ENCODE measurements at regions not wholly inside any gene's neighbourhood (a gene's known extent, or its start where the extent isn't known, plus 50 kb on each side); places are given as distances from the start of the nearest gene placed in this dataset.

DNA sequence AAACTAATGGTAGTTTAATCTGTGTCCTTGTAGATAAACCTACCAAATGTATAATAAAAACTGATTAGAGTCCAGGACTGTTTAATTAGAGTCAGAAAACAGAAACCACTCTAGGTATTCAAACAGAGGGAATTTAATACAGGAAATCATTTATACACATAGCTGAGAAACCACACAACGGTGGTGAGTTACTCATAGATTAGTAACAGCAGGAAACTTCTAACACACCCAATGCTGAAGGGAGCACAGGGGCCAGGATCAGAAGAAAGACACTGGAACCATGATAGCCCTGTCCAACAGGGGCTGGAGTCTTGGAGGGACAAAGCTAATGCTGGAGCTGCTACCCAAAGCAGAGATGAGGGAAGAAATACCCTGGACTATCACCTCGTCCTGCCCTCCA, 321.0 kb downstream of the ACTL7B start:
- Histone ChIP-seq H3K36me3 (ENCODE audit: control insufficient read depth in 1 of 2, insufficient read depth in 2 of 2, low read length in 1 of 2) (no peaks in the 10 kb centered on the region), H3K4me1 (ENCODE audit: control insufficient read depth in 1 of 2, insufficient read depth in 2 of 2, low read length in 2 of 2) (no peaks in the 10 kb centered on the region), H3K4me3 (ENCODE audit: low read length in 2 of 2) (no peak overlapping the region), H3K9me3 (ENCODE audit: control insufficient read depth, low read length) (no peaks in the 10 kb centered on the region), H3K27ac (ENCODE audit: low read depth in 1 of 2, low read length in 2 of 2) (no peak overlapping the region), H3K27me3 (ENCODE audit: control insufficient read depth in 1 of 2, insufficient read depth in 2 of 2, low read length in 1 of 2) (no peaks in the 10 kb centered on the region)
- 65 to 67% methylated on average over 2 of the region's 2 CpGs for WGBS, 2 donors
- intact Hi-C loops (cut with DNase I) = no loop called here
- ATAC-seq (ENCODE audit: low FRiP score) = no peak
- DNase-seq = no peak

DNA sequence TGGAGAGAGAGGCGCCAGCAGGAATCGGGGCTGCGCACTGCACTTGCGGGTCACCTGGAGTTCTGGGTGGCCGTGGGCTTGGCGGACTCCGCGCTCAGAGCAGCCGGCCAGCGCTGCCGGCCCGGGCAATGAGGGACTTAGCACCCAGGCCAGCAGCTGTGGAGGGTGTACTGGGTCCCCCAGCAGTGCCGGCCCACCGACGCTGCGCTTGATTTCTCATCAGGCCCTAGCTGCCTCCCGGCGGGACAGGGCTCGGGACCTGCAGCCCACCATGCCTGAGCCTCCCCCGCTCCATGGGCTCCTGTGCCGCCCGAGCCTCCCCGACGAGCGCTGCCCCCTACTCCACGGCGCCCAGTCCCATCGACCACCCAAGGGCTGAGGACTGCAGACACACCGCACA, 325.6 kb downstream of the ACTL7B start:
- Histone ChIP-seq H3K27ac (ENCODE audit: low read depth in 1 of 2, low read length in 2 of 2) (no peak overlapping the region), H3K27me3 (ENCODE audit: control insufficient read depth in 1 of 2, insufficient read depth in 2 of 2, low read length in 1 of 2) (no peaks in the 10 kb centered on the region), H3K9me3 (ENCODE audit: control insufficient read depth, low read length) (no peaks in the 10 kb centered on the region), H3K4me3 (ENCODE audit: low read length in 2 of 2) (no peak overlapping the region), H3K36me3 (ENCODE audit: control insufficient read depth in 1 of 2, insufficient read depth in 2 of 2, low read length in 1 of 2) (no peaks in the 10 kb centered on the region), H3K4me1 (ENCODE audit: control insufficient read depth in 1 of 2, insufficient read depth in 2 of 2, low read length in 2 of 2) (no peaks in the 10 kb centered on the region)
- 96 to 99% methylated on average over 28 to 29 of the region's 29 CpGs for WGBS, 2 donors
- ATAC-seq (ENCODE audit: low FRiP score) (no peak), DNase-seq (no peak)
- intact Hi-C loops (cut with DNase I) = no loop called here

DNA sequence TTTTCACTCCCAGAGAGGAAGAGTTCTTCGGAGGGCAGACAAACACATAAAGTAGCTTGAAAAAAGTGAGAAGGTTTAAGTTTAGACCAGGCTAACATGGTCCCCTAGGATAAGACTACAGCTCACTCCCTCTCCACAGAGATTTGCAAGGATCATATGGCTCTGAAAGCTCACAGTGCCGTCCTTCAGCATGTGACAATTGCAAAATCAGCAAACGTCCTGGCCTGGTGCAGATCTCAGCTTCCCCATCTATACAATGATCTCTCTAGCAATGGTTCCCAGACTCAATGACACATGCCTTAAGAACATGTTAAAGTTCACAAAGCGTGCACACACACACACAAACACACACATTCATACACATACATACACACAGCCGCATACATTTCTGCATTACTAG, 327.6 kb downstream of the ACTL7B start:
- ATAC-seq (ENCODE audit: low FRiP score) = no peak
- WGBS, 2 donors = 52 to 68% methylated on average over 5 of the region's 5 CpGs
- intact Hi-C loops (cut with DNase I) = no loop called here
- H3K27me3 ChIP-seq (ENCODE audit: control insufficient read depth in 1 of 2, insufficient read depth in 2 of 2, low read length in 1 of 2) = no peaks in the 10 kb centered on the region
- no peak for DNase-seq
- no peak overlapping the region for H3K4me3 ChIP-seq (ENCODE audit: low read length in 2 of 2)
- no peaks in the 10 kb centered on the region for H3K4me1 ChIP-seq (ENCODE audit: control insufficient read depth in 1 of 2, insufficient read depth in 2 of 2, low read length in 2 of 2)
- peaks cover 2% of the 10 kb centered on the region for H3K9me3 ChIP-seq (ENCODE audit: control insufficient read depth, low read length)
- no peaks in the 10 kb centered on the region for H3K36me3 ChIP-seq (ENCODE audit: control insufficient read depth in 1 of 2, insufficient read depth in 2 of 2, low read length in 1 of 2)
- H3K27ac ChIP-seq (ENCODE audit: low read depth in 1 of 2, low read length in 2 of 2) = no peak overlapping the region

DNA sequence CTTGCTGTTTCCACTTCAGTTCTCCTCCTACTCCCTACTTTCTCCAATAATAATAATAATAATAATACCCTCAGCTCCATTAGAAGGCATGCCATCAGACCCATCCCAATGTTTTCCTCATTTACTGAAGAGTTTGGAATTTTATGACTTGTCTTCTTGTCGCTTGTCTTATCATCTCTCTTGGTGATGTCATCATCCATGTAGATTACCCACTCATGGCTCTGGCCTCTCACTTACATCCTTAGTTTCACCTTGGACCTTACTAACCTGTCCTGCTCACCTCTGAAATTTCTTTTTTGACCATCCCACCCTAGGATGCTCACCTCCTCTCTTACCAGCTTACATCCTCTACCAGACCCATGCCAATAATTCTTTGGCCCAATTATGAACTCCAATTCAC, 329.3 kb downstream of the ACTL7B start:
- ATAC-seq (ENCODE audit: low FRiP score) = no peak
- H3K4me3 ChIP-seq (ENCODE audit: low read length in 2 of 2) = no peak overlapping the region
- no peak for DNase-seq
- no peak overlapping the region for H3K27ac ChIP-seq (ENCODE audit: low read depth in 1 of 2, low read length in 2 of 2)
- no peaks in the 10 kb centered on the region for H3K27me3 ChIP-seq (ENCODE audit: control insufficient read depth in 1 of 2, insufficient read depth in 2 of 2, low read length in 1 of 2)
- intact Hi-C loops (cut with DNase I) = no loop called here
- H3K9me3 ChIP-seq (ENCODE audit: control insufficient read depth, low read length) = peaks cover 2% of the 10 kb centered on the region
- H3K36me3 ChIP-seq (ENCODE audit: control insufficient read depth in 1 of 2, insufficient read depth in 2 of 2, low read length in 1 of 2) = no peaks in the 10 kb centered on the region
- no peaks in the 10 kb centered on the region for H3K4me1 ChIP-seq (ENCODE audit: control insufficient read depth in 1 of 2, insufficient read depth in 2 of 2, low read length in 2 of 2)
- WGBS, 2 donors = 89 to 97% methylated on average over 1 of the region's 1 CpG

DNA sequence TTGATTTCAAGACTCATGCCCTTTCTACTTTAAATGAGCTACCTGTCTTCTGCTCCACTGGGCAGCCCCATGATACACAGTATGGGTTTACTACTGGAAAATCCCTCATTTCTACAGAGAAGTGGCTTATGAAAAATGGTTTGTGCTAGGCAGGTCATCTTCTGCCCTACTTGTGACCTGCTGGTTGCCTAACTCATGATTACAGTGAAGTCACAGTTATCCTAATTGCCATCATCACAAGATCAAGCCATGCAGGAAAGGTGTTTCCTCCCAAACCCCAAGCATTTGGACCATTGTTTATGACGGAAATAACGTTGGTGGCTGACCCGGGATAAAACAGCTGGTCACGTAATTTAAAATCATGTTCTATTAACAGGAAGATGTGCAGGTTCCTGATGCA, 330.6 kb downstream of the ACTL7B start:
- no peak for ATAC-seq (ENCODE audit: low FRiP score)
- intact Hi-C loops (cut with DNase I) = no loop called here
- Histone ChIP-seq H3K9me3 (ENCODE audit: control insufficient read depth, low read length) (peaks cover 2% of the 10 kb centered on the region), H3K27me3 (ENCODE audit: control insufficient read depth in 1 of 2, insufficient read depth in 2 of 2, low read length in 1 of 2) (no peaks in the 10 kb centered on the region), H3K4me3 (ENCODE audit: low read length in 2 of 2) (no peak overlapping the region), H3K36me3 (ENCODE audit: control insufficient read depth in 1 of 2, insufficient read depth in 2 of 2, low read length in 1 of 2) (no peaks in the 10 kb centered on the region), H3K27ac (ENCODE audit: low read depth in 1 of 2, low read length in 2 of 2) (no peak overlapping the region), H3K4me1 (ENCODE audit: control insufficient read depth in 1 of 2, insufficient read depth in 2 of 2, low read length in 2 of 2) (peaks cover 0 to 3% of the 10 kb centered on the region in 2 donors)
- no peak for DNase-seq
- 91 to 92% methylated on average over 4 of the region's 4 CpGs for WGBS, 2 donors

DNA sequence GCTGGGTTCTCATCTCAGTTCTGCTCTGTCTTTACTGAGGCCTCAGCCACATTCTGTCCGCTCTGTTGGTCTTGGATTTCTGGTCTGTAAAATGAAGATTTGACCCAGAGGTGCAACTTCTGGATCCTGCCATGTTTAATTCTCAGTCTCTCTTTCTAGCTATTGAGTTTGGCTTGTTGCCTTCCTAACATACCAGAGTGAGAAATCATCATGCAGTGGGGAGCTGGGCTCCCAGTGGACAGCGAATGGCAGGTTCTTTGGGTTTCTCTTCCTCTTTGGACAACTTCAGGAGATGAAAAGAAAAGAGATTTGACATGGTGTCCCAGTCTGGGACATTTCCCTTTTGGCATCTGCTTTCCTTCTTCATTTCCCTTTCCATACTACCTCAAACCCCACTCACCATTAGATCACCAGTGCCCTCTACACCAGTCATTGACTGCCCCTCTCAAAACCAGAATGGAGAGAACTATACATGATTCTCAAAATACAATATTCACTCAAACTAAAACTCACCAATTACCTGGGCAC, 334.7 kb downstream of the ACTL7B start:
- intact Hi-C loops (cut with DNase I) = no loop called here
- H3K27ac ChIP-seq (ENCODE audit: low read depth in 1 of 2, low read length in 2 of 2) = no peak overlapping the region
- WGBS, 2 donors = 47 to 51% methylated on average over 2 of the region's 2 CpGs
- H3K4me1 ChIP-seq (ENCODE audit: control insufficient read depth in 1 of 2, insufficient read depth in 2 of 2, low read length in 2 of 2) = peaks cover 0 to 3% of the 10 kb centered on the region in 2 donors
- no peaks in the 10 kb centered on the region for H3K27me3 ChIP-seq (ENCODE audit: control insufficient read depth in 1 of 2, insufficient read depth in 2 of 2, low read length in 1 of 2)
- peaks cover 2% of the 10 kb centered on the region for H3K9me3 ChIP-seq (ENCODE audit: control insufficient read depth, low read length)
- H3K4me3 ChIP-seq (ENCODE audit: low read length in 2 of 2) = no peak overlapping the region
- DNase-seq (no peak), ATAC-seq (ENCODE audit: low FRiP score) (no peak)
- H3K36me3 ChIP-seq (ENCODE audit: control insufficient read depth in 1 of 2, insufficient read depth in 2 of 2, low read length in 1 of 2) = no peaks in the 10 kb centered on the region

DNA sequence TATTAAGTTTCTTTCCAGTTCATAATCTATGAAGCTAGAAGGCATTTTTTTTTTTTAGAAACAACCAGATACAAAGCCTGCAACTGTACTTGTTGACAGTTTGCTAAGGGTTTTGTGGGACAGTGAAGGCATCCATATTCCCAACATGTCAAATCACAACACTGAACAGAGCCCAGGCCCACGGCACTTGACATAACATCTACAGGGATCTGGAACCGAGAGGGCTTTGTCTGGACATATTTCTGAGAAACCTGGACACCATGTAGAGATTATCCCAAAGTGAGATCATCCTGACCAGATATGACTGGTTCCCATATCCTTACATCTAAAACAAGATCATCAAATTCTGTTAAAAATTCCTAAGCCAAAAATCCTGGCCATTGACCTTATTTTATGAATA, 336.3 kb downstream of the ACTL7B start:
- H3K9me3 ChIP-seq (ENCODE audit: control insufficient read depth, low read length) = peaks cover 2% of the 10 kb centered on the region
- H3K4me3 ChIP-seq (ENCODE audit: low read length in 2 of 2) = no peak overlapping the region
- DNase-seq (no peak), ATAC-seq (ENCODE audit: low FRiP score) (no peak)
- intact Hi-C loops (cut with DNase I) = no loop called here
- H3K27me3 ChIP-seq (ENCODE audit: control insufficient read depth in 1 of 2, insufficient read depth in 2 of 2, low read length in 1 of 2) = no peaks in the 10 kb centered on the region
- H3K4me1 ChIP-seq (ENCODE audit: control insufficient read depth in 1 of 2, insufficient read depth in 2 of 2, low read length in 2 of 2) = peaks cover 0 to 3% of the 10 kb centered on the region in 2 donors
- no peaks in the 10 kb centered on the region for H3K36me3 ChIP-seq (ENCODE audit: control insufficient read depth in 1 of 2, insufficient read depth in 2 of 2, low read length in 1 of 2)
- H3K27ac ChIP-seq (ENCODE audit: low read depth in 1 of 2, low read length in 2 of 2) = no peak overlapping the region
- 78 to 95% methylated on average over 2 of the region's 2 CpGs for WGBS, 2 donors

DNA sequence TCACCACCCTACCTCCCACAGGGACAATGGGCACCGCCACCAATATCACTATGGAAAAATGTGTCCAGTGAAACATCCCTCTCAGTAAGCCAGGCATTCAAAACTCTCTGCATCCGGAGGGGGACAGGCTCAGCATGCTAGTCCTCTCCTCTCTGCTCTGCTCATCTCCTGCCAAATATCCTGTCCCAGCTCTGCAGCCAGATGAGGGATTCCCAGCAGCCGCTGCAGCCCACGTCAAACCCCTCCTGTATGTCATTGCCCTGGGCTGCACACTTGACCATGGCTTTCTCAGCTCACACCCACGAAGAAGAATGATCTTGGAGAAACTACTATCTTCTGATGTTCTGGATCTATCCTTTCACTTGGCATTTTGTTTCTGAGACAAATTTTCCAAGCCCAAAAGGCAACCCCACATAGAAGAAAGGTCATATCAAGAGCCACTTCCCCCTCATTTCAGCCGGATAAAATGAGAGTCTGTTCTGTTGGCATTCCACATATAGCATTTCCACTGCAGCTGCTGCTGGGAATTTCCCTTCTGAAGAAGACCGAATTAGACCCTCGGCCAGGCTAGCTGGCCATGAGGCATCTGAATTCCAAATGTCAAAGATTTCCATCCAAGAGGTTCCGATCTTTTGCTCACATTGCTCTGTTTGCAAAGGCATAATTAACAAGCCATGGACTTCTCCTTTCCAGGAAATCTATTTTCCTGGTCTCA, 338.0 kb downstream of the ACTL7B start:
- Histone ChIP-seq H3K4me1 (ENCODE audit: control insufficient read depth in 1 of 2, insufficient read depth in 2 of 2, low read length in 2 of 2) (peaks cover 0 to 3% of the 10 kb centered on the region in 2 donors), H3K27ac (ENCODE audit: low read depth in 1 of 2, low read length in 2 of 2) (no peak overlapping the region), H3K27me3 (ENCODE audit: control insufficient read depth in 1 of 2, insufficient read depth in 2 of 2, low read length in 1 of 2) (no peaks in the 10 kb centered on the region), H3K4me3 (ENCODE audit: low read length in 2 of 2) (no peak overlapping the region), H3K36me3 (ENCODE audit: control insufficient read depth in 1 of 2, insufficient read depth in 2 of 2, low read length in 1 of 2) (no peaks in the 10 kb centered on the region), H3K9me3 (ENCODE audit: control insufficient read depth, low read length) (no peaks in the 10 kb centered on the region)
- DNase-seq (no peak), ATAC-seq (ENCODE audit: low FRiP score) (no peak)
- intact Hi-C loops (cut with DNase I) = no loop called here
- 58 to 68% methylated on average over 9 of the region's 9 CpGs for WGBS, 2 donors

DNA sequence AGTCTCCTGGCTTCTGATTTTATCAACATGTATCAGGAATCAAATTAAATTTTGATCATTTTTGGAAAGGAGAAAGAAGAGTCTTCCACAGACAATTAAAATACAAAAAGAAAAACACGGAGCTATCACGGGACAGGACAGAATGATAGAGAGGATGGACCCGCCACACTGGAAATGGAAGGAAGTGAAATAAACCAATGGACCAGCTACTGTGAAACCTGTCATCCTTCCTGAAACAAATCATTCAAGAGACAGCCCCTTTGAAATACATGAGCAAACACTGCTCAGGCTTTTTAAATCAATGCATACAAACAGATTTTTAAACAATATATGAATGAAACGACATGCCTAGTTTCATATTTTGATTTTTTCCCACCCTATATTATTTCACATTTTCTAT, 339.4 kb downstream of the ACTL7B start:
- 84 to 86% methylated on average over 4 of the region's 4 CpGs for WGBS, 2 donors
- no peak overlapping the region for H3K27ac ChIP-seq (ENCODE audit: low read depth in 1 of 2, low read length in 2 of 2)
- no peaks in the 10 kb centered on the region for H3K9me3 ChIP-seq (ENCODE audit: control insufficient read depth, low read length)
- no peaks in the 10 kb centered on the region for H3K27me3 ChIP-seq (ENCODE audit: control insufficient read depth in 1 of 2, insufficient read depth in 2 of 2, low read length in 1 of 2)
- no peak overlapping the region for H3K4me3 ChIP-seq (ENCODE audit: low read length in 2 of 2)
- H3K4me1 ChIP-seq (ENCODE audit: control insufficient read depth in 1 of 2, insufficient read depth in 2 of 2, low read length in 2 of 2) = peaks cover 0 to 2% of the 10 kb centered on the region in 2 donors
- ATAC-seq (ENCODE audit: low FRiP score) (no peak), DNase-seq (no peak)
- intact Hi-C loops (cut with DNase I) = no loop called here
- no peaks in the 10 kb centered on the region for H3K36me3 ChIP-seq (ENCODE audit: control insufficient read depth in 1 of 2, insufficient read depth in 2 of 2, low read length in 1 of 2)
